ENCODE measurements at regions not wholly inside any gene's neighbourhood (a gene's known extent, or its start where the extent isn't known, plus 50 kb on each side); places are given as distances from the start of the nearest gene placed in this dataset.
A peak's percentile ranks its signal among the peaks of the same experiment; 100 is the strongest.

DNA sequence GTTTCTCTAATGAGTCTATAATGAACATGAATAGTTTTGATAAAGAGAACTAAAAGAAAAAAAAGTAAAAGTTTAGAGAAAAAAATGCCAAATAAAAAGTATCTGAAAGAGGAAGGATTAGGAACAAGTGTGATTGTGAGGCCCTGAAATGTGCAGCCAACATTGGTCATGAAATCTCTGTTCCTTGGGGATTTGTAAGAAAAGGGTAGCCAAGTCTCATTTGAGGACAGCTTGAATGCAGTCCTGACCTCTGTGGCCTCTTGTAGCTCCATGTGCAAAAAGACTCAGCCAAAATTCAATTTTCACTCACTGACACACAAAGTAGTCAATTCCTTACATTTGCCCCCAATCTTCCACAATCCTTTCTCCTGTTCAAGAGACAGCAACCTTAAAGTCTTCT is 167.9 kb downstream of the KLF12 start:
- DNase-seq (ENCODE audit: low read depth): no peak

GRCh38 chr13:73962284-73962683 is 171.9 kb downstream of the KLF12 start:
- DNase-seq (ENCODE audit: low read depth): no peak

DNA sequence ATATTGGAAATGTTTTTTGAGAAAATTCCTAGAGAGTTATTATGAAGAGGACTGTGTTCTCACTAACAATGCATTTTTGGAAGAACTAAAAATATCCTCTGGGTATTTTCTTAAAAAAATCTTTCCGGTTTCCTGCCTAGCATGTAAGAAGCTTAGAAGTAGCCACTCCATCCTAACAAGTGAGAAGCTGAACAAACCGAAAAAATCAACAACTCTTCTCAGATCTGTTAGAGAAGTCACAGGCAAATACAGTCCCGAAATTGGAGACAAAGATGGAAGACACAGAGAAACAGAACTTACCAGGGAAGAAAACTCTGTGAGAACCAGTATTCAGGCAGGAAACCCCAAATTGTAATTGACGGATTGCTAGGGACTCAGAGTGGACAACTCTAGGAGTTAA is 173.0 kb downstream of the KLF12 start:
- no peak for DNase-seq (ENCODE audit: low read depth)

DNA sequence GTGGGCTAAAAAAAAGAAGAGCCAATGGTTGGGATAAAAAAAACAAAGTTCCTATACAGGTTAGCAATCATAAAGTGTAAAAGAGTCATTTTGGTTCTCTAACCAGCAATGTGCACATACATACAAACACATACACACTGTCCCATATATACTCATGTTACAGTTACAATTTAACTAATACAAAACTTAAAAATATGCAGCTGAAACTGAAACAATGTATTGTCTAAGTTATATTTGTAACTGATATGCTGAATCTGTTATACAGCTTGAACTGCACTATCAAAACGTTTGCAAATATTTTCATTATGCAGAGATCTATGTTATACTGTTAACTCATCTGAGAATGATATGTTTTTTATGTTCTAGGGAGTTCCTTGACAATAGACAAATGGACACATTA is 173.7 kb downstream of the KLF12 start:
- no peak for DNase-seq (ENCODE audit: low read depth)

DNA sequence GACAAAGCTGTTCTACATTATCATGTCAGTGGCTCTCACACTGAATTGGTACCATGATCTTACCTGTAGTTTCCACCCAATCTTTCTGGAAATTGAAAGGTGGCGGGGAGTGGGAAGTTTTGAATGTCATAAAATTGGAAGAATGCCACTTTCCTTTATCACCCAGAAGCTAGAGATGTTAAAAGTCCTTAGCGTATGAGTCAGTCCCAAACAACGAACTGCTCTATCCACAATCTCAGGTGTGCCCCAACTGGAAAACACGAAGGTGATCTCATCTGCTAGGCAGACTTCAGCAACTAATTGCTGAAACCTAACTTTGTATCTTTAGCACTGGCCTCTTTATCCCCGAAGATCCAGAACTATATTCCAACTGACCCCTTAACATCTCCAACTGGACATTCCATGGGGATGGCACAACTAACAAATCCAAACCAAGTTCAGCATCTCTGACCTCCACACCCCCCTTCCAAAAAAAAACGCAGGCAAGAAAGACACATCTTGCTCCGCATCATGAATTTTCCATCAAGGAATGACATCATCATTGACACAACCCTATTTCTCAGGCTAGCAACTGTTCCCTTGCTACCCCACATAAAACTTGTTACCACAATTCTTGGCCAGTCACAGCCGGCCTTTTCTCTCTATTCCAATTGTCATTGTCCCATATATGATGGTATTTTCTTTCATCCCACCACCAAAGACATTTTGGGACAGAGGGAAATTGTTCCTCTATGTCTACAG is 175.4 kb downstream of the KLF12 start:
- DNase-seq (ENCODE audit: low read depth): no peak

GRCh38 chr13:73957889-73958288 is 176.3 kb downstream of the KLF12 start:
- DNase-seq (ENCODE audit: low read depth): no peak

GRCh38 chr13:73956795-73957408 is 177.3 kb downstream of the KLF12 start:
- DNase-seq (ENCODE audit: low read depth): no peak

DNA sequence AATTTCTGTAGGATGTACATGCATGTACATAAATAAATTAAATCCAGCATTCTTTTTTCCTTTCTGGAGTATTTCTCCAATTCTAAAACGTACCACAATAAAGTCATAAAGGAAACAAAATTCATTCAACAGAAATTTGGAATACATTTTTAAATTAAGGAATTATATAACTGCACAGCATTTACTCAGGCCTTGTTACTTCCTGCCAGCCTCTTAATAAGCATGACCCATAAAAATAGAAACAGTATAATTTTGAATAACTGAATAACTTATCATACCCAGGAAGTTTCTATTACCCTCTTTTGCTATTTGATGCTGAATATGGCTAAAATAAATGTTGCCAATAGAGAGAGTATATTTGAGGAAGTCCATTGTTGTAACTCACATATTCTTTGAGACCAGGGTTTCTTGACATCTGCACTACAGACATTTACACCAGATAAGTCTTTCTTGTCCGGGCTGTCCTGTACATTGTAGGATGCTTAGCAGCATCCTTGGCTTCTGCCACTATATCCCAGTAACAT is 178.2 kb downstream of the KLF12 start:
- no peak for DNase-seq (ENCODE audit: low read depth)

GRCh38 chr13:73954808-73955207 is 179.4 kb downstream of the KLF12 start:
- no peak for DNase-seq (ENCODE audit: low read depth)

DNA sequence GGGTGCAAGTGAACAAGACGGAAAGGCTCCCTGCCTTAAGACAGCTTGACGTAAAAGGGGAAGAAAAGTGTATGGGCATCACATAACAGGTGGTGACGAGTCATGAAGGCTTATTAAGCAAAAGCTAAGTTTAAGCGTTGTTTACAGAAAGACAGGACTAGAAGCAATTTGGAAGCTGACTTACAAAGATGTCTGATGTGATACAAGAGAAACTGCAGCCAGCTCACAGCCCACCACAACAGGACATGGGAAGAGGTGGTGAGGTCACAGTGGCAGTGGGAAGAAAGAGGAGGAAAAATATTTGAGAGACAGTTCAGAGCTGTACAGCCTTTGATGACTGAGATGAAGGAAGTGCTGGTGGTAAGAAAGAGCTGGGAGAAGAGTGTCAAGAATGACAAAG is 181.6 kb downstream of the KLF12 start:
- DNase-seq (ENCODE audit: low read depth): no peak

DNA sequence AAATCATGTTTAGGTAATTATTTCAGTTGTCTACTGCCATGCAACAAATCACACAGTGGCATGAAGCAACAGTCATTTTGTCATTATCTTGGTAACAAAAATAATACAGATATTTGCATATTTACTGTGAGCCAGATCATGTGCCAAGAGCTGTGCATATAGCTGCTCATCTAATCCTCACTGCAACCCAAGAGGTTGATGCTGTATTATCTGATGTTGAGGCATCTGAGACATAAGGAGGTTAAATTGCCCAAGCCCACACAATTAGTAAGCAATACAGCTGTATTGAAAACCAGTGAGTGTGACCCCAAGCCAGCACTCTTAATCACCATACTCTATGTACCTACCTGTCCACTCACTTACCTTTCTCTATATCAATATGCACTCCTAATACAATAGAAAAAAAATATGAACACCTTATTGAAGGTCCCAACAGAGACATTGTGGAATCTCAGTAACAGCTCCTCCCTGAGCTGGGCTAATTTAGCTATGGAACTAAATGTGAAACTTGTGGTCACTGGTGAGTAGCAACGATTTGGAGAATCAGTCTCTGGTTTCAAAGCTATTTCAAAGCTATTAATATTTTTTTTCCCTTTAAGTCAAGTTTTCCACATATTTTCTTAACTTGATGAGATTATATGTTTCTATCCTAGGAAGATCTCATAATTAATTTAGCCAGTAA is 185.2 kb downstream of the KLF12 start:
- DNase-seq (ENCODE audit: low read depth): no peak

DNA sequence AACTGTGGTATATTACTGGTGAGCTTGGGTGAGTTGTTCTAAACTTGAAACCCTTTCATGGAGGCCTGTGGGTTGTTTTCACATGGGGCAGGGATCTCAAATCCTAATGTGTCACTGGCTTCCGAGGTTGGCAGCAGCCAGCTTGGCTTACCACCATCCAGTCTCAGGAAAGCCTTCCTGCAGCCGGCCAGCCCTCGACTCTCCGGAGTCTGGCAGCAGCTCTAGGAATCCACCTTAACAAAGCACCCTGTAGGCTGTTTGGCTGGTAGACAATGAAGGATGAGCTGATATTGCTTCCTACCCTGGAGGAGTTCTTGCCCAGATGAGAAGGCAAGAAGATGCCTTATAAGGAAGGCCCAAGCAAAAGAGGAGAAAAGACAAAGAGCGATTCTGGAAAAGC is 188.3 kb downstream of the KLF12 start:
- DNase-seq (ENCODE audit: low read depth): no peak

DNA sequence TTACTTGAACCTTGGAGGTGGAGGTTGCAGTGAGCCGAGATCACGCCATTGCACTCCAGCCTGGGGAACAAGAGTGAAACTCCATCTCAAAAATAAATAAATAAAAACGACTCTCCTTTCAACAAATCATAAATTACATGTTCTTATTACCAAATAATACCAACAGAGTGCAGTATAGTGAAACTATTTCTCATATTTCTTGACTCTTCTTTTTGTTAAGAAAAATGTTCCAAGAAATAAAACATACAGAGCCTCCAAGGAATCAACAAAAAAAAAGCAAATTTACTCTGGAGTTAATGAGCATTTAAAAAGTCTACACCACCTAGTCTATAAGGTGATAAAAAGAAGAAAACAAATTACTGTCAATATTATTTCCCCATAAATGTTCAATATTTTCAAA is 188.8 kb downstream of the KLF12 start:
- DNase-seq (ENCODE audit: low read depth): no peak

GRCh38 chr13:73943965-73944233 is 190.3 kb downstream of the KLF12 start:
- no peak for DNase-seq (ENCODE audit: low read depth)

DNA sequence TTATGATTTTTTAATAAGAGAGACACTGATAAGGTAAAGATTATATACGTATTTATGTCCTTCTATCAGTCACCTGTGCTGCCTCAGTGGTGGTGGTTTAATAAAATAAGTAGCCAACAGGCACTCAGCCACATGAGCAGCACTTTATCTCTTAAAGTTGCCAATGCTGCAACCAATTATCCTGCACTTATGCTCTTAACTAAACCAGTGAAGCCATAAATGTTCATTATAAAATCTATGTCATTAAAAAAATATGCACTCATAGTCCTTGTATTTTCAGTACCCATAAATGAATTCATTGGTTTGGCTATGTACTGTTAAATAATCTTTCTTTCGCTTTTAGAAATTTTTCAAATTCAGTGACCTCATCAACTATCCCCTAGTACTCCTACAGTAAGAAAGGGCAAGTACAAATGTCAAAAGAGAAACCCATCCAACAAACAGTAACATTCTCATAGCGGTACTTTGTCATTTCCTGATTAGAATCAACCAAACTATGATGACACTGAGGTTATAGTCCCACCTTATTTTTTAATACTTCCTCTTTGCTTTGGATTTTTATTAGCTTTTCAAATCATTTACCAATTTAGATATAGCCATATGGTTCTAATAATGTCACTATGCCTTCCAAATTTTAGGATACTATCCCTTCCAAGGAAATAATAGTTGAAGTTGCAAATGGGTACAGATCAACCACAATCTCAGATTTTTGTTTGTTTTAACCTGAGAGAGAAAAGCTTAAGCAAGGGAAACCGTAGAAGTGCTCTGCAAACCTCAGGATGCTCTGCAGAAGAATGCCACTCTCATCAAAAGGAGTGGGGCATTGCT is 190.9 kb downstream of the KLF12 start:
- DNase-seq (ENCODE audit: low read depth): no peak

DNA sequence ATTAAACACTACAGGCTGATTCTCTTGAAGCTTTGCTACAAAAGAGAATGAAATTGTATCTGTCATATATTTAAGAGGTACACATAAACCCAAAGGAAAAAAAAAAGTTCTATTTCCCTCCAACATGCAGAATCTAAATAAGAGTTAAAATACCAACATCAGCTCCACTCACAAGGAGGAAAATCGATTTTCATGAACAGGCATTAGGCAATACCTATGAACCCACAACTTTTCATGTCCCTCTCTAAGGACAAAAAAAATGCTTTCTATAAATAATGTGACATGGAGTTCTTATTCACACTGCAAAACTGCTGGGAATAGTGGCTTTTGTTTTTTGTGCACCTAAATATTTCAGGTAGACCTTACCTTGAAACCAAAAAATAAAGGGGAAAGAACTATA is 192.5 kb downstream of the KLF12 start:
- DNase-seq (ENCODE audit: low read depth): no peak

DNA sequence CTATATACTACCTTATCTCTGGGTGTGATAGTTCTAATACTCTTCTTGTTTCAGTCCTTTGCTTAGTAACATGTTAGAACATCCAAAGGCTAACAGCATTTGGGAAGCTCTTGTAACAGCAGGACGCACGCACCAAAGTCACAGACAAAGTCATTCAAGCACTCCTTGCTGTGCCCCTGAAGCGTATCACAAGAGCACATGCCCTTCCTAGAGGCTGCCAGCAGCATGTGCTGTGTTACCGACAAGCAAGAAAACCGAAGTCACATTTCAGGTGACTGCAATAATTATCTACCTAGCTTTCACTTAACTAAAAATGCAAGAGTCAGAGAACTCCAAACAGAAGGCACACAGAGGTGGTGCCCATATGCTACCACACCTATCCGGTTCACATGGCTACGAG is 194.1 kb downstream of the KLF12 start:
- DNase-seq (ENCODE audit: low read depth): no peak

DNA sequence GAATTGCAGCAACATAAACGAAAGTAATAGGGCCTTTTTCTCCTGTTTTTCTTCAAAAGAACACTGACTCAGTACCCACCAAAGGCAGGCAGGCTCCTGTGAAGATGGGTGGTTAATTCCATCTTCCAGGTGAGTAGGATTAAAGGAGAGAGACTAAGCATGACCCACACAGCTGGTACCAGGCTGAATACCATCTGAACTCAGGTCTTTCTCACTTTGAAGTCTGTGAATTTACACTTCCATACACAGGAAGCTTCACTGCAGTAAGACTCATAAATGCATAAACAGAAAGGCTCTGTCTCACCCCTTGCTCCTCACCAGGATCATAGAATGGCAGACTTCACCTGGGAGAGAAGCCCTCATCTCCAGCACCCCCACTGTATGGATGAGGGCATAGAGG is 194.6 kb downstream of the KLF12 start:
- no peak for DNase-seq (ENCODE audit: low read depth)

DNA sequence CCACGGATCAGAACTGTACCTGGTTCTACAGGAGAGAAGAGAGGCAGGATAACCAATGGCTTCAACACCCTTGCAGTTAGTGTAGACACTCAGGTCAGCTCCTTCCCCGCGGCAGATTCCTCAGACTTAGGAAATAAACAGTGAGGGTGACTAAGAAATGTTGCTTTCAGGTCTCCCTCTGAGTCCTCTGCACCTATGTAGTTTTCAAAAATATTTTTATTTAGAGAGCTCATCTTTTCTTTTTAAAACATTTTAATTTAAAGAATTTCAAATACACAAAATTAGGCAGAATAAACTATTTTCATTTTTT is 195.2 kb downstream of the KLF12 start:
- DNase-seq (ENCODE audit: low read depth): no peak

- DNase-seq (ENCODE audit: low read depth): peak; percentile 73
Observed at GRCh38 chr13:73938372-73939070, 195.7 kb downstream of the KLF12 start.

GRCh38 chr13:73937441-73937840 is 196.8 kb downstream of the KLF12 start:
- no peak for DNase-seq (ENCODE audit: low read depth)

DNA sequence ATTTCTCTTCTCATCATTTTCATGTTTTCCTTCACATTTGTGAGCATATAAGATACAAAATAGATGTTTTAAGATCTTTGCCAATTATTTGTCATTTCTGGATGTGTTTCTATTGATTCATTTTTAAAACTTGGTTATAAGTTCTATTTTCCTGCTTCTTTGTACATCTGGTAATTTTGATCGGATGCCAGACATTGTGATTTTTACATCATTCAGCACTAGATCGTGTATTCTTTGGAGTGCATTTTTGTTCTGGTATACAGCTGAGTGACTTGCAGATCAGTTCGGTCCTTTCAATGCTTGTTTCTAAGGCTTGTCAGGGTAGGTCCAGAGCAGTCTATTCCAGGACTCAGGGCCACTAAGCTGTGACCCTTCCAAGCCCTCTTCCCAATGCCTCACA is 198.2 kb downstream of the KLF12 start:
- DNase-seq (ENCODE audit: low read depth): no peak

Data from stromal cell of bone marrow (primary cell).